ENCODE measurements at regions not wholly inside any gene's neighbourhood (a gene's known extent, or its start where the extent isn't known, plus 50 kb on each side); places are given as distances from the start of the nearest gene placed in this dataset.

GRCh38 chr3:40961104-40961857 is 238.0 kb upstream of the CTNNB1 start:
- H3K27me3 ChIP-seq (ENCODE audit: insufficient read depth, low read length, poor library complexity), result no peaks in the 10 kb centered on the region
- H3K79me2 ChIP-seq (ENCODE audit: insufficient read depth, low read length), result no peaks in the 10 kb centered on the region
- H3K9me3 ChIP-seq (ENCODE audit: insufficient read depth, low read length, severe bottlenecking), result no peaks in the 10 kb centered on the region
- no peaks in the 10 kb centered on the region for H3K4me1 ChIP-seq (ENCODE audit: insufficient read depth, low read length)
- H3K27ac ChIP-seq (ENCODE audit: low read length), result no peak overlapping the region
- no peaks in the 10 kb centered on the region for H4K20me1 ChIP-seq (ENCODE audit: insufficient read depth, low read length)
- H3K36me3 ChIP-seq (ENCODE audit: insufficient read depth, low read length), result no peaks in the 10 kb centered on the region
- no peak overlapping the region for H2AFZ ChIP-seq (ENCODE audit: low read depth, low read length)
- no peak overlapping the region for H3K9ac ChIP-seq (ENCODE audit: low read depth, low read length)
- H3K4me3 ChIP-seq (ENCODE audit: low read depth in 1 of 2, low read length in 2 of 2), result no peak overlapping the region
- TF ChIP-seq EZH2 (IDR thresholded peaks at IDR 0.05; ENCODE audit: borderline replicate concordance, low read depth, low read length, severe bottlenecking) (no peak), CTCF (IDR thresholded peaks at IDR 0.05; ENCODE audit: borderline replicate concordance, extremely low read depth, low read length, poor library complexity, severe bottlenecking) (no peak)
- DNase-seq (no peak), ATAC-seq (ENCODE audit: insufficient read depth, low read depth) (no peak)
- no peak overlapping the region for H3K4me2 ChIP-seq (ENCODE audit: insufficient read depth, low read length)

- no peaks in the 10 kb centered on the region for H3K27me3 ChIP-seq (ENCODE audit: insufficient read depth, low read length, poor library complexity)
- H3K36me3 ChIP-seq (ENCODE audit: insufficient read depth, low read length), result no peaks in the 10 kb centered on the region
- no peak overlapping the region for H3K4me2 ChIP-seq (ENCODE audit: insufficient read depth, low read length)
- no peak overlapping the region for H2AFZ ChIP-seq (ENCODE audit: low read depth, low read length)
- H3K79me2 ChIP-seq (ENCODE audit: insufficient read depth, low read length), result no peaks in the 10 kb centered on the region
- no peak for TF ChIP-seq CTCF (IDR thresholded peaks at IDR 0.05; ENCODE audit: borderline replicate concordance, extremely low read depth, low read length, poor library complexity, severe bottlenecking)
- TF ChIP-seq EZH2 (IDR thresholded peaks at IDR 0.05; ENCODE audit: borderline replicate concordance, low read depth, low read length, severe bottlenecking), result no peak
- H3K4me3 ChIP-seq (ENCODE audit: low read depth in 1 of 2, low read length in 2 of 2), result no peak overlapping the region
- no peaks in the 10 kb centered on the region for H3K4me1 ChIP-seq (ENCODE audit: insufficient read depth, low read length)
- H4K20me1 ChIP-seq (ENCODE audit: insufficient read depth, low read length), result no peaks in the 10 kb centered on the region
- no peak overlapping the region for H3K9ac ChIP-seq (ENCODE audit: low read depth, low read length)
- DNase-seq (no peak), ATAC-seq (ENCODE audit: insufficient read depth, low read depth) (no peak)
- H3K27ac ChIP-seq (ENCODE audit: low read length), result no peak overlapping the region
- H3K9me3 ChIP-seq (ENCODE audit: insufficient read depth, low read length, severe bottlenecking), result no peaks in the 10 kb centered on the region
Observed at GRCh38 chr3:40962721-40963120, 236.6 kb upstream of the CTNNB1 start.

- ATAC-seq (ENCODE audit: insufficient read depth, low read depth) (no peak), DNase-seq (no peak)
- Histone ChIP-seq H3K27me3 (ENCODE audit: insufficient read depth, low read length, poor library complexity) (no peaks in the 10 kb centered on the region), H3K9ac (ENCODE audit: low read depth, low read length) (no peak overlapping the region), H4K20me1 (ENCODE audit: insufficient read depth, low read length) (no peaks in the 10 kb centered on the region), H3K27ac (ENCODE audit: low read length) (no peak overlapping the region), H3K79me2 (ENCODE audit: insufficient read depth, low read length) (no peaks in the 10 kb centered on the region), H3K4me2 (ENCODE audit: insufficient read depth, low read length) (no peak overlapping the region), H3K4me3 (ENCODE audit: low read depth in 1 of 2, low read length in 2 of 2) (no peak overlapping the region), H3K9me3 (ENCODE audit: insufficient read depth, low read length, severe bottlenecking) (no peaks in the 10 kb centered on the region), H2AFZ (ENCODE audit: low read depth, low read length) (no peak overlapping the region), H3K36me3 (ENCODE audit: insufficient read depth, low read length) (no peaks in the 10 kb centered on the region), H3K4me1 (ENCODE audit: insufficient read depth, low read length) (no peaks in the 10 kb centered on the region)
- no peak for TF ChIP-seq EZH2 (IDR thresholded peaks at IDR 0.05; ENCODE audit: borderline replicate concordance, low read depth, low read length, severe bottlenecking)
- no peak for TF ChIP-seq CTCF (IDR thresholded peaks at IDR 0.05; ENCODE audit: borderline replicate concordance, extremely low read depth, low read length, poor library complexity, severe bottlenecking)
Observed at GRCh38 chr3:40968666-40969065, 230.6 kb upstream of the CTNNB1 start.

All from DND-41 (cell line).